ENCODE measurements at regions not wholly inside any gene's neighbourhood (a gene's known extent, or its start where the extent isn't known, plus 50 kb on each side); places are given as distances from the start of the nearest gene placed in this dataset.
"Not testable (repeated sequence)": the region's sequence is repeated elsewhere in the genome, so short reads cannot be mapped to it uniquely, and the experiment has no call there.

DNA sequence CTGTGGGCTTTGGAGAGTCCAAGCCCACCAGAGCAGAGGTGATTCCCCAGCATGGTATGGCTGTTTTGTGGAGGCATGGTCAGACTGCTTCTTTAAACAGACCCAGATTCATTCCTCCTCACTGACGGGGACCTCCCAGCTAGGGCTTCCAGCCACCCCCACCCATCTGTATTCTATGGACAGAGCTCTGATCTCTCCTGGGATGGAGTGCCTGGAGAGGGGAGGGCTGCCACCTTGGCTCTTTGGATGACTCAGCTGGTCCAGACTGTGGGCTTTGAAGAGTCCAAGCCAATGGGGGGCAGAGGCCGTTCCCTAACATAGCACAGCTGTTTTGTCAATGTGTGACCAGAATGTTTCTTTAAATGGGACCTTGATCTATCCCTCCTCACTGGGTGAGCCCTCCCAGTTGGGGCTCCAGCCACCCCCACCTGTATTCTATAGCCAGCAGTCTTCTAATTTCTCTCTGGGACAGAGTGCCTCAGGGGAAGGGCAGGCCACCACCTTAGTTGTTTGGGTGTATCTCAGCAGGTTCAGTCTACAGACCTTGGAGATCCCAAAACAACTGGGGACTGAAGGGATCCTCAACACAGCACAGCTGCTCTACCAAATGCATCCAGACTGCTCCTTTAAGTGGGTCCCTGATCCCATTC, 122.0 kb upstream of the OSTN start:
- DNase-seq (ENCODE audit: low read depth): no peak

DNA sequence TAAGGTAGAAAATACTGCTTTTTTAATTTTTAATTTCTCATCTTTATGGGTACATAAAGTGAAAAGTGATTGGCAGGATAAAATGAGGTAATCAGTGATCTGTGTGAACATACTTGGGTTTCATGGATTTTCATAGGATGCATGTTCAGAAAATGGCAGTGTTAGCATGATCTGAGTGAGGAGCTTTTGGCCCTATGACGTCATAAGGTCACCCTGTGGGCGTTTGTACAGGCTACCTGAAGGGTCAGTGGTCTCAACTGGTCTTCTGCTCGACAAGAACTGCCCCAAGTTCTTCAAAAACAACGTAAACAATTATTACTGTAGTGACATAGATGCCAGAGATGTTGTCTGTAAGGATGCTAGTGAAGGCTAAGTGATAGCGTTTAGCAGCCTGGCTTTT, 124.5 kb upstream of the OSTN start:
- no peak for DNase-seq (ENCODE audit: low read depth)

DNA sequence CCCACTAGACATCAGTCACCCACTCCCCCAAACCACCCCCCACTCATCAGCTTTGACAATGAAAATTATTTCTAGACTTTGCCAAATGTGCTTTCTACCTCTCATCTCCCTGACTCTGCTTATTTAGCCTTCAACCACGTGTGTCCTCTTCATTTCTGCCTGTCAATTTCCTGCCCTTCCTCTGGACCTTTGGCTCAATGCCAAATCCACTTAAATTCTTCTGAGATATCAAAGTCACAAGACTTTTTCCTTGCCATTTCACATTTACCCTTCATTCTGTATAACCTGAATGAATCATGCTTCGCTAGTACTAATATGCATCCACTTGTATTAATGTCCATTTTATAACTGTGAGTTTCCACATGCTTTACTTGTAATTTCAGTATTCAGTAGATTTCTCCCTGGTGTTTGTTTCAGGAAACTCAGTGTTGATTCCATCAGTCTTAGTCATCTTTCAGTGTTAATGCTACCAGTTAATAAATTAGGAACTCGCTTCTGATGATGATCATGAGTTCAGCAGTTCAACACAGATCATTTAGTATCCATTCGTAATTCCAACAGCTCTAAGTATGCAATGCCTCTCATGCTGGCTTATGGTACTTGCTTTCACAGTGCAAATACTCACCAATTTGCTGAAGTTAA, 128.2 kb upstream of the OSTN start:
- DNase-seq (ENCODE audit: low read depth): peak; percentile 50

DNA sequence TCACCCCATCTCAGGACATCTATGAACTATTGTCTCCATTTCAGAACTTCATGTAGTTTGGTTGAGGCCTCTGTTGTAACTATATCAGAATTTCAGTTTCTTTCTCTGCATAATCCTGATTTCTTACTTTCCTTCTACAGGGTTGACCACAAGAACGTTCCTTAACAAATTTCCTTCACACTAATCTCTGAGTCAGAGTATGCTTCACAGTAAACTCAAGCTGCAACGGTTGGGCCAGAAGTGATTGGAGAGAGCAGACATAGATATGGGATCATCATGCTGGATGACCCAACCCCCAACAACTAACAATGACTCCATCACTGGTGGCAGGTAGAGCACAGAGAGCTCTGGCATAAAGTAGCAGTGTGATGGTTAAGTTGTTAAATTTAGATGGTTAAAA, 128.8 kb upstream of the OSTN start:
- peak; percentile 96 for DNase-seq (ENCODE audit: low read depth)

DNA sequence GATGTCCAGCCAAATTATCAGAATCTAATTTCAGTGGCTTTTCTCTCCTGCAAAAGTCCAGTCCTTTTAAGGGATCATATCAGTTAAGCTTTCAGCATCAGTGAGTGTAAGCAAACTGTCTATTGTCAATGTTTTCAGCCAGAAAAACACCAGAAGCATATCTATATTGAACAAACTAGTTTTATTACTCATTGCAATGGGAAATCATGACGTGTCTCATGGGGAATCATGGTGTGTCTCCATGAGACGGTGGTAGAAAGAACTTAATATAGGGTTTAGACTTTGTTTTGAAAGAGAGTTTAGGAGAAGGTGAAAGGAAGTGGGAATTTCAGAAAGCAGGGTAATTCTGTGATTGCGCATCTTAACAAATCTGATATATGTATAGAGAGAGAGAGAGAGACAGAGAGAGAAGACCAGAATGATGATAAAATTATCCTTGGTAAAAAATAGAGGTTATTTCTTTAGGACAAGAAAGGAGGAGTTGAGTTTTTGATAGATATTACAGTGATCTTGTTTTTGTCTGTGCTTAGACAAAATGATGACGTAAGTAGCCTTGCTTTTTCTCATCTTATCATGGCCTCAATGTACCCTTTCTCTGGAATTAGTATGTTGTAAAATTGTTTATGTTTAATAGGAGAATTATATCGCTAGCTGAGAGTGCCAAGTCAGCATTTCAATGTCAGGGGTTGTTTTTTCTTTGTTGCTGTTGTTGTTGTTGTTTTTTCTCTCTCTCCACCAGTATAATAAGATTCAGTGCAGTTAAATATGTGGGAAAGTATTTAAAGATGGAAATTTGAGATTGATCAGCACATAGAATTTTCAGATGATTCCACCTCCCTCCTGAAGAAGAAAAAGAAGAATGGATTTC, 129.9 kb upstream of the OSTN start:
- no peak for DNase-seq (ENCODE audit: low read depth)

DNA sequence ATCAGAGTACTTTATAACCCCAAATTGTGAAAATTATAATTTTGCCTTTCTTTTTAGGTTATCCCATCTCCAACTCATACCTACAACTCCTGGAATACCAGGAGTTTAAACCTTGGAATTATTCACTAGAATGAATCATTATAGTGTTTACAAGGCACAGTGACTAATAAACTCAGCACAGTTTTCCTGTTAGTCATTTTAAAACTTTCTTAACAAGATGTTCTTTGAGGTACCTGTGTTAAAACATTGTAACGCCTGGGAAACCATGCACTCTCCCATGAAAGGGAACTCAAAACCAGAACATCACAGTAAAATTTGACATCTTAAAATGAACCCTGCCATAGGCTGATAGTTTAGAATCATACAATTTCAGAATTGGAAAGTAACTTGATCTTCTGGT, 132.4 kb upstream of the OSTN start:
- peak; percentile 88 for DNase-seq (ENCODE audit: low read depth)

DNA sequence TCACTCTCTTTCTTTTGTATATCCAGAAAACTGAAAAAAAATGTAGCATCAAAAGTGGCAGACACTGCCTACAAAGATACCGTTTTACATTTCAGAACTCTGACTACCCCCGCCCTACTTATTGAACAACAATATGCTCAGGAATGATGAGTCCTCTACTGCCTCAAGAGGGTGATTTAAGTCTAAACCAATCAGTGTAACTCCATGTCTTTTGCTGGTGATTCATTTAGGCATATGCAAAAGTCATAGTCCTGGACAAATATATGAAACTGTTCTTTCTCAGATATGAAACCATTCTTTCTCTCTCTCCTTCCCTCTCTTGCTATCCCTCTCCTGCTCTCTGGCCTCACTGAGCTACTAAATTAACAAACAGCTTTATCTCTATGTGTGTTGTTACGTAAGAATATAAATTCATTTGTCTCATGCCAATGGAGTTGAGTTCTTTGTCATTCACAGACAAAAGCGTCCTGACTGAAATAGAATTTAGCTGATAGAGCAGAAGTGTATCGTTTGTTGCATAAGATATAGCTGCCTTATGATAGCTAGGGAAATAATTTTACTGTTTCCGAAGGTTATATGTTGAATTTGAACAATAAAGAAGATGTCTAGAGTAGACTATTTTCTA, 133.7 kb upstream of the OSTN start:
- DNase-seq (ENCODE audit: low read depth): peak; percentile 37

DNA sequence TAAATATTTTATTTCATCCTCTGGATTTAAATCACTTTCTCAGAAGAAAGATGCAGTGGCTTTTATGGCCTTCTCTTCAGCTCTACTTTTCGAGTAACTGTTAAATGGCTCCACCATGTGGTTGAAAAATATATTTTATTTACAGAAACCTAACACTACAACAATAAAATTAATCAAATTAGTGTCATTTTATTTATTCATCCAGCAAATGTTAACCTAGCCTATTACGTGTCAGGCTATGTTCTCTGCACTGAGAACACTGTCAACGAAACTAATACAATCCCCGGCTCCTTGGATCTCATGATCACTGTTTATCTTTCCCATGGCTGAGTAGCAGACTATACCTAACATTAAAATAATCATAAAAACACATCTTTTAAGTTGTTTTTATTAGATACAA, 148.0 kb upstream of the OSTN start:
- peak; percentile 49 for DNase-seq (ENCODE audit: low read depth)

DNA sequence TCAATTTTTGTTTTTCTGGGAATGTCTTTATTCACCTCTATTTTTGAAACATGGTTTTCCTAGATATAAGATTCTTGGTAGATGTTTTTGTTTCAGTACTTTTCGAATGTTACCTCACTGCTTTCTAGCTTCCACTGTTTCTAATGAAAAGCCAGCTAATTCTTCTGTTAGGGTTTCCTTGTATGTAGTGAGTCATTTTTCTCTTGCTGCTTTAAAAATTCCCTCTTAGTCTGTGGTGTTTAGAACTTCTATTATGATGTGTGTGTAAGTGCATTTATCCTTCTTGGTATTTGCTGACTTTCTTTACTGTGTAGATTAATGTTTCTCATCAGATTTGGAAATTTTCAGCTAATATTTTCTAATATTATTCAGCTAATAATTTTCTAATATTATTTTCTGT, 151.1 kb upstream of the OSTN start:
- DNase-seq (ENCODE audit: low read depth): peak; percentile 21

DNA sequence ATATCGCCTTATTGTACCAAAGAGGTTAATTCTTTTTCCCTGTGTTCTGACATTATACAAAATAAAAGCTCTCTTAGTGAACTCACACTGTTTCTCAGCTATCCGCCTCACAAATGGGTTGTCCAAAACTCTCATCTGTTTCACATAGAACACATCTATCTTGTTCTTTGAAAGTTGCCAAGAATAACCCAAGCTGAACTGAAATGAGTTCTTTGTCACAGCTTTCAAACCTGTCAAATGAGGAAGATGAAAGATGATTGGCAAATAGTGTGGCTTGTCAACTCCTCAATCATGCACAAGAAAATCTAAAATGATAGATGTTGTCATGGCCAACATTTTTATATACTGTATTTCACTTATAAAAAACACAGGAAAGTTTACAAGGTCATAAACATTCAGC, 168.1 kb upstream of the OSTN start:
- no peak for DNase-seq (ENCODE audit: low read depth)

DNA sequence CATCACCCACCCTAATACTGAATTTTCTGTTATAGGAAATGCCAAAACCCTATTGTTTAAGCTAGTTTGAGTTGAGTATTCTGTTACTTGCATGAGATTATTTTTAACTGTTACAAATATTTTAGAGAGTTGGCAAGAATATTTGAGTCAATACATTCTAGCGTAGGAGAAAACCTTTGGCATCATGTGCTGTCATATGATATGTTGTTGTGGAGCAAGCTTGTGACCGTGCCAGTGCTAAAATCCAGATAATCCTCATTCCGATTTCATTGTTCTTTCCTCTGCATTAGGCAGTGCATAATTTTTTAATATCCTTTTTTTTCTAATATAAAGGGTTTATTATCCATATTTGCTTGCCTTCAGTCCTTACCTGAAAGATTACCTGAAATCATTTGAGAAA, 168.0 kb upstream of the GMNC start:
- no peak for DNase-seq (ENCODE audit: low read depth)

DNA sequence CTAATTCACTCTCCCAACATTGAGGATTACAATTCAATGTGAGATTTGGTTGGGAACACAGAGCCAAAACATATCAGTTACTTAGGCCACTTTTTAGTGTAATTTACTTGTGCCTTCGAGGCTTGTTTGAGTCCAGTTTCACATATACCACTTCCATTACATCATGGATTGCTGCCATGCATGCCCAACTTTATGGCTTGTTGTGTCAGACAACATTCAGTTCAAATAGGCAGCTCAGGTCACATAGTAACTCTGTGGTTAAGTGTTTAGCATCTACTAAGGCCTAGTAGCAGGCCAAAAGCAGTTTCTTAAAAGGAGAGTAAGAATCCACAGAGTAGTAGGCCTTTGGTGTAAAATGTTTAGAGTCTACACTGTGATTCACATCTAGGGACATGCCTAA, 164.3 kb upstream of the GMNC start:
- DNase-seq (ENCODE audit: low read depth): no peak

DNA sequence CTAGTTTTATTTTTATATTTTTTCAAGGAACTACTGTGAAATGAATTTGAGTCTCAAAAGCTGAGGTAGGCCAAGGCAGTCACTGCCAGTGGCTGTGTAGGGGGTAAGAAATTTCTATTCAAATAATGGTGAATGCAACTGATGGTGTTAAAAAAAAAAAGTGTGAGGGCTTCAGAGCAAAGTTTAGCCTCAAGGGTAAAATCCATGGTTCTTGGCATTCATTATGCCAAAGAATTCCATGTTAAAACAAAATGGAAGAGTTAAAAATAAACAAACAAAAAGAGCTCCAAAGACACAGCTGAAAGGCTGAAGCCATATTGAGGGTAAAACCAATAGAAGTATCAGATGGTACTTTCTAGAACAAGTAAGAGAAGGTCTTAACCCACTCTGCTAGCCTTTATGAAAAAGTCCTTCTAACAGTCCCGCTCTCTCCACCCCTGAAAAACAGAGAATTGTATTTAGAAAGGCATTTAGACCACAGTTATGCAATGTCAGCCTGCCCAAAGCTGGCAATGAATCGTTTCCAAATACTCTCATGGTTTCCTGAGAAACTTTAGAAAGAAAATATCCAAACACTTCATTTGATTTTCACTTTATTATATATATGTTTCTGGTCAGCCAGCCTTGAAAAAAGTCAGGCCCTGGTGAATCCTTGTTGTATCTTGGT, 158.4 kb upstream of the GMNC start:
- no peak for DNase-seq (ENCODE audit: low read depth)

DNA sequence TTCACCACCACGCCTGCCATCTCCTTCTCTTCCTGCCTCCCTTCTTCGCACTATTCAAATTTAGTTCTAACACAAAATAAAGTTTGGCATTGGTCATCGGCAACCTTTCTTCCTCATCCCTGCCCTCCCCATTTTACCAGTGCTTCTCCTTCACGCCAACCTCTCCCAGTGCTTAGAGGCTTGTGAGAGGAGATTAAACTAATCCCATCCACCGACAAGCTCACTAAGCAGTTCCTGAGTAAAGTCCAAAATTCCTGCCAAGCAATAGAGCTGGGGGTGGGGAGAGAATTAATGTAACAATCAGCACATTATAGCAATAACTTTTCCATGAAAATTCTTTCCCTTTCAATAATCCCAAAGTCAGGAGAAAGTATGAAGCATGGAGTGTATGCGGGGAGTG, 157.4 kb upstream of the GMNC start:
- DNase-seq (ENCODE audit: low read depth): no peak

DNA sequence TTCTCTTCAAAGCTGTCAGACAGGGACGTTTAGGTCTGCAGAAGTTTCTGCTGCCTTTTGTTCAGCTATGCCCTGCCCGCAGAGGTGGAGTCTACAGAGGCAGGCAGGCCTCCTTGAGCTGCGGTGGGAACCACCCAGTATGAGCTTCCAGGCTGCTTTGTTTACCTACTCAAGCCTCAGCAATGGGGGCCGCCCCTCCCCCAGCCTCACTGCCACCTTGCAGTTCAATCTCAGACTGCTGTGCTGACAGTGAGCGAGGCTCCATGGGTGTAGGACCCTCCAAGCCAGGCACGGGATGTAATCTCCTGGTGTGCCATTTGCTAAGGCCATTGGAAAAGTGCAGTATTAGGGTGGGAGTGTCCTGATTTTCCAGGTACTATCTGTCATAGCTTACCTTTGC, 153.5 kb upstream of the GMNC start:
- DNase-seq (ENCODE audit: low read depth): not testable (repeated sequence)

DNA sequence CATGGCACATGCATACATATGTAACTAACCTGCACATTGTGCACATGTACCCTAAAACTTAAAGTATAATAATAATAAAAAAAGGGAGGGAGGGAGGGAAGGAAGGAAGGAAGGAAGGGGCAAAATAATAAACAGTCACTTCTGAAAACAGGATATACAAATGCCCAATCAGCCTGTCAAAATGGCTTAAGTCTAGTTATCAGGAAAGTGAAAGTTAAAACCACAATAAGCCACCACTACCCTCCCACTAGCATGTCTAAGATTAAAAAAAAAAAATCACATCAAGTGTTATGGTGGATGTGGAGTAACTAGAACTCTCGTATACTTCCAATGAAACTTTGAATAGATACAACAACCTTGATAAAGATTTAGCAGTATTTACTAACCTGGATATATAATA, 145.6 kb upstream of the GMNC start:
- DNase-seq (ENCODE audit: low read depth): no peak

DNA sequence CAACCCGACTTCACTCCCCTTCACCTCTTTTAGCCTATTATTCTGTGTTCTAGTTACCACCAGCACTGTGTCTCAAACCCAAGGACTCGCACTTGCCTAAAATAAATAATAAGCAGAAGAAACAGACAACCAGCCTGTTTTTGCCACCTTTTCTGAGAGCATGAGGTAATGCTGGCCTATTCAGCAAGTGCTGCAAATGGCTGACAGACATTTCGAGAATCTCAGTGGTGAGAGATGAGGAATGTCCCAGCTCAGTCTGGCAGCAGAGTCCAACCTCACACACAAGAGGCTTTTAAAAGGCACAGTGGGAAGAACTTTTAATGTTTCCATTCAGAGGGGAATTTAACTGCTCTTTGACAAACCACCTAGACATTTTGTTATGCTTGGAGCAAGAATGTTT, 143.3 kb upstream of the GMNC start:
- DNase-seq (ENCODE audit: low read depth): no peak

DNA sequence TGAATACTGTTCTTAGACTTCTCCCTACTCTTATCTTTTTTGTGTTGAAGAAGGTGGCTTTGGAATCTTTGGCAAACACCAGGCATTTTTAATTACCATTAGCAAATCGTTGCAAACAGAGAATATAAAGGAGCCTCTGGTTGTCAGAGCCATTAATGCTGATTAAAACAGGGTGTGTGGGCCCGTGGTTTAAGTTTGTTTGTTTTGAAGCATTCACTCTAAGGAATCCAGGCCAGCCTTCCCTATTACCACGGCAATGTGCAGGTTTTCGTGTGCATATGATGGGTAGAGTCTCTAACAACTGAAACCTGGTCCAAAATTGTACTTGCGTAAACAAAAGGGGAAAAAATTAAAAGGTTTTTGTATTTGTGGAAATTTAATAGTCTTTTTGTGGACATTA, 141.2 kb upstream of the GMNC start:
- no peak for DNase-seq (ENCODE audit: low read depth)

DNA sequence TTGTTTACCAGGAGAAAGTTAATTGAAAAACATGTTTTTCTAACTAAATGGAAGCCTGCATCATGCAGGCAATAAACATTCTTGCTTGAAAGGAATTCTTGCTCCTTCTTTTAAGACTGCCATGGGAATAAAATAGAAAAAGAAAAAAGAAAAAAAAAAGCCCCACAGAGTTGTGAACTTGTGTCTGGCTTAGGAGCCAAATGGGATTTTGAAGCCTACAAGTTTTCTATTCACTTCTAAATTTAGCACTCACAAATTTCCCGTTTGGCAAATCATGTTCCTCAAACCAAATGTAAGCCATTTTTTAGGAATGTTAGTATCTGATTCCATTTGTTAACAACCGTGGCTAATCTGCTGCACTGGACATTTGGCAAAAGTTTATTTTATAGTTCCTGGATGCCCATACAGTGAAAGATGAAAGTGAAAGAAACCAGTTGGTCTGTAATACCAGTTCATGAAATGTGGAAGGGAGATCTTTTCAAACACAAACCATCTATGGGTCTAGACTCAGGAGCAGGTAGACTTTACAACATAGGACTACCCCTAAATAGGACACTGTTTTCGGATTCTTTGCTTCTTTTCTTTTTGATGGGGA, 133.8 kb upstream of the GMNC start:
- no peak for DNase-seq (ENCODE audit: low read depth)

DNA sequence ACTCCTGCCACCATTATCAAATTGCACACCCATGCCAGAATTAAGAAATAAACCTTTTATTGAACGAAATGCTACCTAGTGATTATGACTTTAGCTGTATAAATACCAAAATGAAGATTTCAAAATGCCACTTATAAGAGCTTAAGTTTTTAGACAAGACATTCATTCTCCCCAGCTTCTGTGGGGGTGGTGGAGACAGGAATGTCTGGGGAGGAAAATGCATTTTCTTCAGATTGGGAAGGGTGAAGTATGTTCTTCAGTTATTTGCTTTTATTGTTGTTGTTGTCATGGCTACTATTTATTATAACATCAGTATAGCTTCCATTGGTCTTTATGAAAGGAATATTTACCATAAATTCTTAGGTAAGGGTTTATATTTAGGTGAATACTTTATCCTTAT, 132.7 kb upstream of the GMNC start:
- DNase-seq (ENCODE audit: low read depth): no peak

DNA sequence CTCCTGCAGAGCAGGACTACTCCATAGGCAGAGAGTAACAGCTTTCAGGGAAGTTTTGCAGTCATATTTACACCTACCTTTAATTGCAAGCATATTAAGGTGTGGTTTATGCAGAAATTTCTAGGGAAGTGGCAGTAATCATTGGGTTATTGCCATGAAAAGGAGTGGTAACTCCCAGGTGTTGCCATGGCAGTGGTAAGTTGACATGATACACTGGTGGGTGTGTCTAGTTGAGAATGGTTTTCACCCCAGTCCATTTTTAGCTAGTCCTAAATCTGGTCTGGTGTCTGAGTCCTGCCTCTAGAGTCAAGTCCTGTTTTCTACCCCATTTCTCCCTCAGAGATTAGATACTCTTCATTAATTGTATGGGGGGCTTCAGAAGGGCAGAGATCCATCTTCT, 128.4 kb upstream of the GMNC start:
- DNase-seq (ENCODE audit: low read depth): no peak
